ENCODE measurements at regions not wholly inside any gene's neighbourhood (a gene's known extent, or its start where the extent isn't known, plus 50 kb on each side); places are given as distances from the start of the nearest gene placed in this dataset.

DNA sequence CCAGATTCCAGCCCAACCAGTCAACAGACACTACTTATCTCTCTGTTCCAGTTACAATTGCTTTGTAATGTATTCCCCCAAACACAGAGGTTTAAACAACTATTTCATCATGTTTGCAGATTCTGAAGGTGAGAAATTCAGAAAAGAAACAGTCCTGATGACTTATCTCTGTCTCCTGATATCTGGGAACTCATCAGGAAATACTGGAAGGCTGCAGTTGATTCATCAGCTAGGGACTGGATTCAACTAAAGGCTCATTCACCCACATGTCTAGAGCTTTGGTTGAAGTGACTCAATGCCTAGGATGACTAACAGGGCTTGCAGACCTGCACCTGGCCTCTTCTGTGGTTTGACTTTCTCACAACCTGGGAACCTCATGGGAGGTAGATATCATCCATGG is 56.6 kb upstream of the GPC6 start:
- no peak for TF ChIP-seq JUN (IDR thresholded peaks at IDR 0.05; ENCODE audit: low read depth, low read length)
- TF ChIP-seq RAD21 (IDR thresholded peaks at IDR 0.05 in 1 of 2, conservative IDR thresholded peaks at IDR 0.05 in 1 of 2; ENCODE audit: low read depth in 2 of 2, low read length in 2 of 2) = no peak
- TF ChIP-seq CTCF (IDR thresholded peaks at IDR 0.05; ENCODE audit: control extremely low read depth in 1 of 3, insufficient read depth in 1 of 3, low read depth in 1 of 3, low read length in 3 of 3) = no peak
- no peak for TF ChIP-seq MAFK (IDR thresholded peaks at IDR 0.05; ENCODE audit: low read depth, low read length)
- TF ChIP-seq YY1 (IDR thresholded peaks at IDR 0.05; ENCODE audit: low read depth, low read length) = no peak
- no peak for TF ChIP-seq EZH2 (IDR thresholded peaks at IDR 0.05; ENCODE audit: low read depth, low read length, severe bottlenecking)
- TF ChIP-seq CEBPB (IDR thresholded peaks at IDR 0.05; ENCODE audit: low read depth, low read length) = no peak
- TF ChIP-seq POLR2A (IDR thresholded peaks at IDR 0.05; ENCODE audit: control extremely low read depth in 1 of 2, low read depth in 2 of 2, low read length in 2 of 2) = no peak
- TF ChIP-seq, protein P1, sequence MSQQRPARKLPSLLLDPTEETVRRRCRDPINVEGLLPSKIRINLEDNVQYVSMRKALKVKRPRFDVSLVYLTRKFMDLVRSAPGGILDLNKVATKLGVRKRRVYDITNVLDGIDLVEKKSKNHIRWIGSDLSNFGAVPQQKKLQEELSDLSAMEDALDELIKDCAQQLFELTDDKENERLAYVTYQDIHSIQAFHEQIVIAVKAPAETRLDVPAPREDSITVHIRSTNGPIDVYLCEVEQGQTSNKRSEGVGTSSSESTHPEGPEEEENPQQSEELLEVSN (IDR thresholded peaks at IDR 0.05) = no peak
- TF ChIP-seq CREB1 (IDR thresholded peaks at IDR 0.05) = no peak
- no peak for TF ChIP-seq SAP30 (IDR thresholded peaks at IDR 0.05; ENCODE audit: insufficient read depth, insufficient replicate concordance, low read length)
